Erythroblast (primary cell): ENCODE measurements at regions not wholly inside any gene's neighbourhood (a gene's known extent, or its start where the extent isn't known, plus 50 kb on each side); places are given as distances from the start of the nearest gene placed in this dataset.

Source experiments
- DNase-seq, 2 experiments: peaks; one replicate each; lab custom pipeline; 2025; lab: John Stamatoyannopoulos, UW
- GATA1 ChIP-seq: IDR thresholded peaks from 2 replicates; pipeline ENCODE4 v1.6.1; 2011; ENCODE audit warnings: low read depth, mild to moderate bottlenecking, control low read depth, low read length, moderate library complexity
- POLR2A ChIP-seq: IDR thresholded peaks from 2 replicates; pipeline ENCODE4 v1.6.1; 2011; ENCODE audit warnings: mild to moderate bottlenecking, low read length

DNA sequence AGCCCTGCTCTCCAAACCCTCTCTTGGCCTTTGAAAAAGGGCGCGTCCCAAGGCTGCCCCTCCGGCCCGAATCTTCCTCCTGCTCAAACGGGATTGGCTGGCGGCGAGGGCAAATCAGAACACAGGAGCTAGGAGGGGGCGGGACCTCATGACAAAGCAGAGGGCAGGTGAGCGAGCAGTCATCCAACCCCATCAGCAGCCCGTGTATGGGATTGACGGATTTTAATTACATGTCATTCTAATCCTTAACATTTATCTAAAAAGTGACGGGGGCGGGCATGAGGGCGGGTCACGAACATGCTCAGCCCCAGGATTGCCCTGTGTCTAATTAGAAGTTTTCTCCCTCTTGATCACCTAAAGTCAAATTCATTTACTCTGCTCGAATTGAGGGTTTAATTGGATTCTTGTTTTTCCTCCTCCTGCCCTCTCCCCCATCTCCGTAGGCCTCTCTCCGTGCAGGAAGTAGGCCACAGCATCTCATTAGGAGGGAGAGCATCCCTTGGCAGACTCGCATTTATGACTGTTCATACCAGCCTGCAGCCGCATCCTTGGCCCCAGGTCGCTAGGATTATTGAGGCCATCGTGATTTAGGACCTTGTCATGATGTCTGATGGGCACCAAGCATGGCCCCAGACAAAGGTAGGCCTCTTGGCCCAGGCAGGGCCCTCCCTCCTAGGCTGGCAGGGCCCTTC, 147.1 kb downstream of the CHST1 start:
- no peak for DNase-seq
- TF ChIP-seq POLR2A, result no peak
- no peak for TF ChIP-seq GATA1

DNA sequence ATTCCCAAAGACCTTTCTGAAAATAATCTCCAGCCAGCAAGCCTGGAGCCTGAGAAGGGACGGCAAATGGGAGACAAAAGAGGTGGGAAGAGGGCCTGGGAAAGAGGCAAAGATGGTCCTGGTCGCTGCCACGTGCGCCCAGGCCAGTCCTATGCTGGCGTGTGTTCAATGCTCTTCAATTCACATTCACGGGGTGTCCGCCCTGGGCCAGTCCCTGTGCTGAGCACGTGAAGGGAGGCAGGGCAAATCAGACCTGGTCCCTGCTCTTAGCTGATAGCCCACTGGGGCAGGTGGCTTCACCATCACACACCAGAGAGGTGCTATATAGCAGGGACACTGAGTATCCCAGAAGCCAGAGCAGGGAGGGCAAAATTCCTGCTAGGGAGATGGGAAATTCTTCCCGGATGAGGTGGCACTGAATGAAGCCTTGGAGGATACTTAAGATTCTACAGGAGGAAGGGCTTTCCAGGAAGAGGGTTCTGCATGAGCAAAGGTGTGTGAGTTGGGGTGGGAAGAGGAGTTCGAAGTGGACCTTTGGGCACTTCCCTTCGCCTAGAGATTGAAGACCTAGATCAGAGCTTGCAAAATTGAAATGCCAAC, 148.2 kb downstream of the CHST1 start:
- no peak for DNase-seq
- TF ChIP-seq POLR2A (no peak), GATA1 (no peak)

DNA sequence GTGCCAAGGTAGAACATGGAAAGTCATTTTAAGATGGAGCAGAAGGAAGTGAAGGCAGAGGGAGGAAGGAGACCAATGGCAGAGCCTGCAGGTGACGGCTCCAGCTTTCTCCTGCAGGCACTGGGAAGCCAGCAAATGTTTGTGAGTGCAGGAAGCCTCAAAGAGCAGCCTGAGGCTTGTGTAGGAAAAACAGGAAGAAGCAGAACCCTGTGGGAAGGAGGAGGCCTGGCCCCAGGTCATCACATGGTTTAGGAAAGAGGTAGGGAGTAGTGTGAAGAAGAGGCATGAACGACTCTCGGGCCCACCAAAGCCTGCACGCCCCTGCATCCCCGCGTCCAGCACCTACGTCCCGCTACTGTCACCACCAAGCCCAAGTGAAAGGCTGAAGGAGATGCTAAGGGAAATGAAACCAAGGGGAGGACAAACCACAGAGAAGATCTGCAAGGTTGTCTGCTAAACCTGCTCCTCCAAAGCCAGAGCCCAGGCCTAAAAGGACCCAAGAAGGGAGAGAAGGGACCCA, 151.5 kb downstream of the CHST1 start:
- no peak for TF ChIP-seq GATA1
- TF ChIP-seq POLR2A, result no peak
- no peak for DNase-seq

DNA sequence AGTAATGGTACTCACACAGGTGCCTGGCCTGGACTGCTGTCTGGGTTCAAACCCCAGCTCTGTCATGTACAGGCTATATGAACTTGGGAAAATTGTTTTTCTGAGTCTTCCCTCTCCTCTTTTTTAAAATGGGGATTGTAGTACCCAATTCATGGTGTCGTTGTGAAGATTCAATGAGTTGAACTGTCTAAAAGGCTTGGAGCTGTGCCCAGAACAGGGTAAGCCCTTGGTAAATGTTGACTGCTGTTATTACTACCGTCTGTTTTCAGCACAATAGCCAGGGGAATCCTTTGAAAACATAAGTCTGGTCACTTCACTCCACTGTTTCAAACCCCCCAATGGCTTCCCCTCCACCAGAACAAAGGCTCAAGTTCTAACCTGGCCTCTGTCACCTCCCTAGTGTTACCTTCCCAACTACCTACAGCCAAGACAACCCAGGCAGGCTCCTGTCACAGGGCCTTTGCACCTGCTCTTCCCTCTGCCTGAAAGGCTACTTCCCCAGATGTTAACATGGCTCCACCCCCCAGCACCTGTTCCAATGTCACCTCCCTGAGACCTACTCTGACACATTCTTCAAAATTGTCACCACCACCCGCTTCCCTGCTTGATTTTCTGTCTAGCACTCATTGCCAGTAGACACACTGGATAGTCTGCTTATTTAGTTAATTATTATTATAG, 152.8 kb downstream of the CHST1 start:
- no peak for DNase-seq
- no peak for TF ChIP-seq GATA1
- no peak for TF ChIP-seq POLR2A

DNA sequence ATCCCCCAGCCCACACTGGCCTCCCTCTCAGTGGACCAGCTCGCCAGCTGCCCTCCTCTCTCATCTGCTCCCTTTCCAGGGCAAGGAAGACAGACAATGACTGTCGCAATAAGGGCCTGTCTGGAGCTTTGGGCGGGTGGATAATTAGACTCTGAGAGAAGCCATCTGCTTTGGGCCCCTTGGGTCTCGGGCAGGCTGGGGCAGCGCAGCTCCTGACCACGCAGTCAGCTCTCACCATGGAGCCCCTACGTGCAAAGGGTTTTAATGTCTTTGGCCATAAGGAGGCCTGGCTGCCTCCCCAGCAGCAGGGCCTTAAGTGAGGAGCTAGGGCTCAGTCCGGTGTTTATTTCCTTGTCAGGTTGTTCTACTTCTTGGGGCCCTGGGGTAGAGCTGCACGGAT, 153.9 kb downstream of the CHST1 start:
- TF ChIP-seq GATA1, result no peak

DNA sequence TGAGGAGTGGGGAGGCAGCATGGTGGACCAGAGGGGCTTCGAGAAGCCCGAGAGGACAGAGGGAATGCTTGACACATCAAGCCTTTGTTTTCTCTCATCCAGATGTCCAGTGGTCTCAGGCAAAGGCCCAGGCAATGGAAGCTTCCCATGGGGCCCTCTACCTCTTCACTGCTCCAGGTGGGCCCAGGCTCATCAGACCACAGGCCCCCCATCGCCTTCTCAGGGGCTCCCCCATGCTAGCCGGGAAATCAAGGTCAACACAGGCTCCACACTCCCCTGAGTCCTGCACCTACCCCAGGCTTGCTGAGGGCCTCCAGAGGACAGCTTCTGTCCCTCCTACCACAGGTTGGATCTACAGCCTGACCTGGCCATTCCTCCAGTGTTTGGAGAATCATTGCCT, 157.5 kb downstream of the CHST1 start:
- TF ChIP-seq GATA1, result no peak
- TF ChIP-seq POLR2A, result no peak
- no peak for DNase-seq

More for the DNA sequence above, 153.9 kb downstream of the CHST1 start:
- no peak for DNase-seq

DNA sequence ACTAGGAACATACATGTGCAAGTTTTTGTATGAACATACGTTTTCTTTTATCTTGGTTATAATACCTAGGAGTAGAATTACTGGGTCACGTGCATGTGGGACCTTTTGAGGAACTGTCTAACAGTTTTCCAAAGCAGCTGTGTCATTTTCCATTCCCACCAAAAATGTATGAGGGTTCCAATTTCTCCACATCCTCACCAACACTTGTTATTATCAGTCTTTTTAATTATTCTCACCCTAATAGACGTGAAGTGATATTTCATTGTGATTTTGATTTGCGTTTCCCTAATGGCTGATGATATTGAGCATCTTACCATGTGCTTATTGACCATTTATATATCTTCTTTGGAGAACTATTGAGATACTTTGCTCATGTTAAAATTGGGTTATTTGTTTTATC, 162.1 kb downstream of the CHST1 start:
- TF ChIP-seq POLR2A (no peak), GATA1 (no peak)

DNA sequence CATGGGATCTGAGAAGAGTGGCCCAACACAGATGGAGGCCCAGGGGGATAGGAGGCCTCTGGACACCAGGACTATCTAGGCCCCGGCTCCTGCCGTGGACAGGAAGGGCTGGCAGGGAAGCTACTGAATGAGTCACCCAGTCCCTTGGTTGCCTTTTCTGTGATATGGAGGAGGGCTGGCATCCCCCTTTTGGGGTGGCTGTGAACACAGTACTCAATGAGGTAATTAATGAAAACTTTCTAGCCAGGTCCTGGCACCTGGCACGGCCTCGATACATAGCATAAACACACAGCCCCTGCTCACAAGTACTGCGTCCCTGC, 163.2 kb downstream of the CHST1 start:
- DNase-seq, result no peak
- TF ChIP-seq GATA1 (no peak), POLR2A (no peak)

More for the DNA sequence above, 162.1 kb downstream of the CHST1 start:
- DNase-seq, result no peak

DNA sequence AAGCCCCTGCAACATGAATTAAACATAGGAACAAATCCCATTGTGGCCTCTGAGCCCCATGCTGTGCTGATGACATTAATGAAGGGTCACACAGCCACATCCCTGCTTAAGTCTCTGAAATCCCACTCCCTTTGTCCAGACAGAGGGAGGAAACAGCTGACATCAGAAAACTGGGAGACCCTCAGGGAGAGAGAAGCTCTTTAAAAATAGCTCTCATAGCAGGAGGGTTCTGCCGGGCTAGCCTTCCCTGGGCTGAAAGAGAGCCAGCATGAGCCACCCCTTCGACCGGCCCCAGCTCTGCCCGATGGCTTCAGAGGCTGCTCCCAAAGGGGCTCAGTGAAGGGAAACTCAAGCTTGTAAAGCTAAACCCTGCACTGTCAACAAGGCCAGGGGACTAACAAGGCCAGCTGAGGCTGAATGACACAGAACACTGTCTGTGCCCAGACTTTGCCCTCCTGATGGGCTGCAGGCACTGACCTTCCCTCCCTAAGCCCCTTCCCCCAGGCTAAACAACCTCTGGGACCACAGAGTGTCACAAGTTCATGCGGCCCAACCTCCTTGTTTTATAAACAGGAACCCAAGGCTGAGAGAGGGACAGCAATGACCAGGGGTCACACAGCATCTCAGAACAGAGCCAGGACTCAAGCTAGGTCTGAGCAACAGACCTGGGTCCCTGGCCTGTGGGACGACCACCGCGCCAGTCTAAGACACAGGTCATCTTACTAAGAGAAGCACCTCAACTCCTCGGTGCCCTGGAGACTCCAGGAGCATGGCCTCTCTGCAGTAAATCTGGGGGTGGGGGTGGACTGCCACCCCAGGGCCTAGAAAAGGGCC, 163.8 kb downstream of the CHST1 start:
- no peak for DNase-seq
- TF ChIP-seq POLR2A (no peak), GATA1 (no peak)

DNA sequence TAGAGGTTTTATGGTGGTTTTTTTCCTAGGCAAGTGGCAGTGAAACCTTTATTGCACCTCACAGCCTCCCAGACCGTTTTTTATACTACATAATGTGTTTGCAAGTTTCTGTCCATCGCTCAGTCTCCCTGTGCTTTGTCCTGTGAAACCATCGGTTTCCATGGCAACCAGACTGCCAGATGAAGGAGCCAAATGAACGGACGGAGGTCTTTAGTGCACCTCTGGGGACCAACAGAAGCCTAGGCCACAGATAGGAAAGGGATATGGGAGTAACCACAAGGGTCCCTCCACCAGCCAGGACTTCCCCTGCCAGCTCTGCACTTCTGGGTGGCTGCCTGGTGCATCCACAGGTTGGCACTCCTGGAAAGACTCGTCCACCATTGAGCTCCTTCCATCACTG, 165.0 kb downstream of the CHST1 start:
- no peak for TF ChIP-seq GATA1
- TF ChIP-seq POLR2A, result no peak
- DNase-seq, result no peak

DNA sequence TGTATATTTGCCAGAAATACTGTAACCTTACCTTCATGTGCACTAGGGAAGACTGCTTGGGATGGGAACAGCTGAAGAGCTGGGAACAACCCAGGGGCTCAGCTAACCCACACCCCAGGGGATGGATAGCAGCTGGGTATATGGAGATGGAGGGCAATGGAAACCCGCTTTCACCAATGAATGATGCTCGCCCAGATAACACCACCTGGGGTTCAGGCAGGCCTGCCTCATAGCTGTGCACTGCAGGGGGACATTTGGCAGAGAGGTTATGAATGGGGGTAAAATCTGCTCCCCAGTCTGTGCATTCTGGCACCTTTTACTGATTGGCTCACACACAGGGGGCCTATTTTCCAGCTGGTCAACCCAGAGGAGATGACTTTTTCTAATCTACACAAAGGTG, 170.7 kb downstream of the CHST1 start:
- TF ChIP-seq POLR2A (no peak), GATA1 (no peak)

DNA sequence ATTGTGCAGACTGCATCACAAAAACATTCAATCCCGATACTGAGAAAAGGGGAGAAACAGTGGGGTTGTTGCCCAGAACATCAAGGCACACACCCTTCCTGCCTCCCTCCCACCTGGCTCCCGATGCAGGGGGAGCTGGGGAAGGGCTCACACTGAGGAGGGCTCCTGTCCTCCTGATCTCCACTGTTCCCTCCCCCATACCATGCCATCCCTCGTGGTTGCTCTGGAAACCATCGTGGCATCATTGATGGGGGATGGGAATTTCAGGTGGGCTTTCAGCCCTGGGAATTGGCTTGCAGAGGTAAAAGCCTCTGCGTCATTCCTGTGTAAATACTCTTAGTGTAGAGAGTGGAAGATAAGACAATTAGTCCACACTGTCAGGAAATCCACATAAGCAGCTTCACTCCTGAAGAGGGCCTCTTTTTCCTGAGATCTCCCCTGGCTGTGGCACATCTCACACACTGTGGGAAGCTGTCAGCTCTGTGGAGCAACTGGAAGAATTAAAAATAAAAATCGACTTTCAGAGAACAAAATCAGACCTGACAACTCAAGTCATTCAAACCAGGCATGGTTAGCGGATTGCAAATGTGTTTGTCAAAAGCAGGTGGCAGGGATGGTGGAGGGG, 176.0 kb downstream of the CHST1 start:
- TF ChIP-seq POLR2A (no peak), GATA1 (no peak)
- DNase-seq, result no peak

More for the DNA sequence above, 170.7 kb downstream of the CHST1 start:
- no peak for DNase-seq

DNA sequence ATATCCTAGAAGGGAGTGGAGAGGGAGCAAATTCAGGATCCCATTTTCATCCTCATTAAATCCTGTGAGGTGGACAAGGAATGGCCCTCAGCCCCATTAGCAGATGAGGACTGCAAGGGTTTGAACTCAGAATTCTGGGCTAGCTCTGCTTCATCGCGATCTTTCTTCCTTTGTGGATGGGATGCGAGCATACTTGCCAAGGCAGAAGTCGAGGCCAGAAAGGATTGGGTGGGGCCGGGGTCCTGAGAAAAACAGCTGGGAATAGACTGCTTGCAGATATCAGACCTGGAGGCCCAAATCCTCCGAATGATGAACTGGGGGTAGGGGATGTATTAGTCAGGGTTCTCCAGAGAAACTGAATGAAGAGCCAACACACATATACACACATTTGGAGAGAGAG, 179.0 kb downstream of the CHST1 start:
- DNase-seq, result no peak
- TF ChIP-seq GATA1 (no peak), POLR2A (no peak)
